Hematopoietic multipotent progenitor cell treated with erythropoietin and hydrocortisone succinate and interleukin-3 and kit ligand, for 6 days (in vitro differentiated cells): ENCODE measurements at regions not wholly inside any gene's neighbourhood (a gene's known extent, or its start where the extent isn't known, plus 50 kb on each side); places are given as distances from the start of the nearest gene placed in this dataset.
"Not testable (repeated sequence)": the region's sequence is repeated elsewhere in the genome, so short reads cannot be mapped to it uniquely, and the experiment has no call there.

Experiments
- DNase-seq: peaks from one replicate; pipeline ENCODE4 v3.0.0-alpha.2; 2015

- no peak for DNase-seq
Observed at GRCh38 chr14:104306450-104307040, 168.2 kb downstream of the KIF26A start.

DNA sequence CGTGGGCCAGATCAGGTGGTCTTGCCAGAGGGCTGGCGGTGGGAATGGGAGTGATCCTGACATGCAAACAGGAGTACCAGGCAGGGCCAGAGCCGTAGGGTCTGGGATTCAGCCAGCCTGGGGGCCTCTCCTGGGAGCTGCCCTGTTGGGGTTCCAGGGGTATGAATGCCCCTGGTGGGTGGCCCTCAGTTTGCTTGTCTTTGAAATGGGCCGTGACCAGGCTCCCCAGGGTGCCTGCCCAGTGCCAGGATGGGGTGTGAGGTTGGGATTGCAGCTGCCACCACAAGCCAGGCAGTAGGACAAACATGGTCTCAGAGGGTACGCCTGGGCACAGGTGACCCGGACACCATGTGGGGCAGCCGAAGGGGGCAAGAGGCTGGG lies 168.8 kb downstream of the KIF26A start:
- DNase-seq = no peak

GRCh38 chr14:104307627-104308401 lies 169.4 kb downstream of the KIF26A start:
- no peak for DNase-seq

DNA sequence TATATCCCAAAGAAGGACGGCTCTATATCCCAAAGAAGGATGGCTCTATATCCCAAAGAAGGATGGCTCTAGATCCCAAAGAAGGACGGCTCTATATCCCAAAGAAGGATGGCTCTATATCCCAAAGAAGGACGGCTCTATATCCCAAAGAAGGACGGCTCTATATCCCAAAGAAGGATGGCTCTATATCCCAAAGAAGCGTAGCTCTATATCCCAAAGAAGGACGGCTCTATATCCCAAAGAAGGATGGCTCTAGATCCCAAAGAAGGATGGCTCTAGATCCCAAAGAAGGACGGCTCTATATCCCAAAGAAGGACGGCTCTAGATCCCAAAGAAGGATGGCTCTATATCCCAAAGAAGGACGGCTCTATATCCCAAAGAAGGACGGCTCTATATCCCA lies 170.1 kb downstream of the KIF26A start:
- DNase-seq = not testable (repeated sequence)

- DNase-seq = no peak
Observed at GRCh38 chr14:104309657-104310369, 171.4 kb downstream of the KIF26A start.

- DNase-seq = no peak
Observed at GRCh38 chr14:104311358-104311757, 173.0 kb downstream of the KIF26A start.

GRCh38 chr14:104313674-104314073 lies 175.3 kb downstream of the KIF26A start:
- DNase-seq = no peak

GRCh38 chr14:104314251-104314941 lies 176.0 kb downstream of the KIF26A start:
- no peak for DNase-seq

- DNase-seq = no peak
Observed at GRCh38 chr14:104315169-104315568, 176.8 kb downstream of the KIF26A start.

GRCh38 chr14:104315625-104316024 lies 177.2 kb downstream of the KIF26A start:
- DNase-seq = no peak

DNA sequence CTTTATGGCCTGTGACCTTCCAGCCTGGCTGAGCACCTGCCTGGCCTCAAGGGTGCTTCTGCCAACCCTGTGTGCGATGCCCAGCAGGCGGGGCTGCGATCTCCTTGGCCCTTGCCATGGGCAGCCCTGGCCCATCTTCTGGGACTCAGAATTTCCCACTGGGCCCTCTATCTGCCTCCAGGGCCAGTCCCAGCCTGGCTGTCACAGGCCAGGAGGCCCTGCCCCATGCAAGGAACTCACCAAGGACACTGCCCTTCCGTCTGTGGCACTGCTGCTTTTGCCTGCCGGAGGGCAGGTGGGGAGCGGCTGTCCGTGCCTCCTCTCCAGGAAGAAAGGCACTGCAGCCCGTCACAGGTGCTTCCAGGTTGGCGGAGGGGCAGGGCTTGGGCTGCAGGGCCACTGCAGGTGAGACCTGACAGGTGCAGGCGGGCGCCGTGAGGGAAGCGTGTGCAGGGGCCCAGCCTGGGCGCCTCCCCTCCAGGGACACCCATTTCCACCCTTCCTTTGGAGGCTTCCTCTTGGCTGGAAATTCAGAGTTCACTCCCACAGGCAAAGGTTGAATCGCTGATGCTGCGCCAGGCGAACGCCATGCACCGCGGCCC lies 177.8 kb downstream of the KIF26A start:
- no peak for DNase-seq

DNA sequence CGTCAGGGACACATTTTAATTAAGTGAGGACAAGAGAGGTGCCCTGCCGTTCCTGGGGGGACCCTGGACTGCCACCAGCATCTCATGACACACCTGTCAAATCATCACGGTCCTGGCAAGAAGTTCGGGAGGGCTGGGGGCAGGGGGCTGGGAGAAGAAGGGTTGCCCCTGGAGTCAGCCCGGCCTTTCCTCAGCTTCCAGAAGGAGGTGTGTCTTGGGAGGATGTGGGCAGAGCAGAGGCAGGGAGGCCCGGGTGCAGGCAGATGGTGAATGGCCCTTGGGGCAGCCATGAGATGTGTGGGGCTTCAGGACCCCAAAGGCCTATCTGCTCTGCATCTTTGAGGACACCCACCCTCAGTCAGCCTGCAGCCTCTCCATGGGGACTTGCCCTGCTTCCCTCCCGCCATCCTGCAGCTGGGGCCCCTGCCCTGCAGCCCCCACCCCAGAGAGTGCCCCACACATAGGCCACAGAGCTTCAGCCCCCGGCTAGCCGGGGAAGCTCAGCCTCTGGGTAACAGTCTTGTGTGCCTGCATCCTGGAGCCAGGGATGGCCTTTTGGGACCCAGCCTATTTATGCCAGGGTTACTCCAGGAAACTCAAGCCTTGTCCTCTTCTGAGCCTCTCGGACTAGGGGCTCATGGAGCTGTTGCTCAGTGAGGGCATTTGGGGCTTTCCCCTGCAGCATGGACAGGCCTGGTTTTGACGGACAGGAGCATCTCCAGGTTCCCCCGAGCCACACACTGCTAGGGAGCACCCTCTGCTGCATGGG lies 178.5 kb downstream of the KIF26A start:
- DNase-seq = no peak

DNA sequence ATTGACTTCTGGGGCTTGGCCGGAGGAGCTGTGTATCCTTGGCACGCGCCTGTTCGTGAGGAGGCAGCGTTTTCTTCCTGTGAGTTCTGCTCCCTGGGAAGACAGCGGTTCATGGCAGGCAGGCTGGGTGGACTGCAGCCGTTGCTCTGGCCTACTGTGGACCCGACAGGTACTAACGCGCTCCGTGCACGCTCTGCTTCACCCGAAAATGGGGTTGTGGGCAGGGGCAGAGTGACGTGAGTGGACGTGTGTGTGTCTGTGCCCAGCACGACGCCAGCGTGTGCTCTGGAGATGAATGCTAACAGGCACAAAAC lies 179.1 kb downstream of the KIF26A start:
- no peak for DNase-seq

DNA sequence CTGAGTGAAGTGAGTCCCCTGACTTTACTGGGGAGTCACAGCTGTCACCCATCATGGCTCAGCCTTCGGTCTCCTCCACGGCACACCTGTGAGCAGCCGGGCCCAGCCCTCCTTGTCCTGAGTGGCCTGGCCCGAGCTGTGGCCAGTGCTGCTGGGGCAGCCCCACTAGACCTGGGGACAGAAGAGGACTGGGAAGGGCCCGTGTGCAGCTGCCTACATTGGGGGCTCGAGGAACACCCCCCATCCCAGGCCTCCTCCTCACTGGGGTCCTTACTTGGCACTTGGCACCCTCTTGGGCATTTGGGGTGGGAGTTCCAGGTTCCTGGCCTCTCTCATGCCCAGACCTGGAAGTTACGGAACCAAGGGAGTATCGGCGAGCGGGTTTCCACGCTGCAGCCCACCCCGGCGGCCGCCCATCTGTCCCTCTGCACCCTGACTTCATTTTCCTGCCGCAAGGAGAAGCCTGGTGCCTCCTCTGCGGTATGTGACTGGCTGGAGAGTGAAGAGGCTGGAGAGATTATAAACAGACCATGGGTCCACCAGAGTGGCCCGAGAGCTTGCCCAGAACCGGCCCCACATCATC lies 179.7 kb downstream of the KIF26A start:
- no peak for DNase-seq

DNA sequence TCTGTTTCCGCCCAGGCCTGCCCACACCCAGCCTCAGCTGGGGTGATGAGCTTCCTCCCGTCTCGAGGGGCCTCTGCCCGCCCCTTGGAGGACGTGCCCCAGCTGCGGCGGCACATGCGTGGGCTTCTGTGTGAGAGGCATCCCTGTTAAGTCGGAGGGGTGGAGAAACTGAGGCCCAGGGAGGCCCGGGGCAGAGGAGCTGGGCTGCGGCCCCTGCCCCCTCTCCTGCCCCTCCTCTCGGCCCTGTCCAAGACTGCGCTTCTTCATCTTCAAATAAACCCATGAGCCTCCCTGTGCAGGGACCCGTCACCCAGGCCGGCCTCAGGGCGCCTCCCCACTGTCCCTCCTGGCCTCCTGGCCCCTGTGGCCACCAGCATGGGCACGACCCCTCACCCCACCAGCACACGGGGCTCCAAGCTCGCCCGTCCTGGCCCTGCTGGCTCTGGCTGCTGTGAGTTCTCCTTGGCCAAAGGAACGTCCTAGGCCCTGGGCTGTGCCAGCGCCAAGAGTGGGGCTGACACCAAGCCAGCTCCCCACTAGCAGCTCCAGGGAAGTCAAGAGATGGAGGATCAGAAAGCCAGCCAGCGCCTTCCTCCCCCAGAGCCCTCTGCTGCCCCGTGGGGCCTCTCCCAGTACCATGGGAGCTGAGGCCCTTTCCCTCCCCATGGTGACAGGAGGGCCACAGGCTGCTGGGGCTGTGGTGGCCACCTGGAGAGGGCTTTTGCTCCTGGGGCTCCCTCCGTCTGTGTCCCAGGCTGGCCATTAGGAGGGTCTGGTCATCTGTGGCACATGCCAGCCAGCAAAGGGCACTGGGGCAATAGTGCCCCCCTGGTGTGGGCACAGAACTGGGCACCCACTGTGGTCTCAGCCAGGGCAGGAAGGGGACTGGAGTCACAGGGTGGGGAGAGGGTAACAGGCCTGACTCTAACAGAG lies 180.4 kb downstream of the KIF26A start:
- no peak for DNase-seq

DNA sequence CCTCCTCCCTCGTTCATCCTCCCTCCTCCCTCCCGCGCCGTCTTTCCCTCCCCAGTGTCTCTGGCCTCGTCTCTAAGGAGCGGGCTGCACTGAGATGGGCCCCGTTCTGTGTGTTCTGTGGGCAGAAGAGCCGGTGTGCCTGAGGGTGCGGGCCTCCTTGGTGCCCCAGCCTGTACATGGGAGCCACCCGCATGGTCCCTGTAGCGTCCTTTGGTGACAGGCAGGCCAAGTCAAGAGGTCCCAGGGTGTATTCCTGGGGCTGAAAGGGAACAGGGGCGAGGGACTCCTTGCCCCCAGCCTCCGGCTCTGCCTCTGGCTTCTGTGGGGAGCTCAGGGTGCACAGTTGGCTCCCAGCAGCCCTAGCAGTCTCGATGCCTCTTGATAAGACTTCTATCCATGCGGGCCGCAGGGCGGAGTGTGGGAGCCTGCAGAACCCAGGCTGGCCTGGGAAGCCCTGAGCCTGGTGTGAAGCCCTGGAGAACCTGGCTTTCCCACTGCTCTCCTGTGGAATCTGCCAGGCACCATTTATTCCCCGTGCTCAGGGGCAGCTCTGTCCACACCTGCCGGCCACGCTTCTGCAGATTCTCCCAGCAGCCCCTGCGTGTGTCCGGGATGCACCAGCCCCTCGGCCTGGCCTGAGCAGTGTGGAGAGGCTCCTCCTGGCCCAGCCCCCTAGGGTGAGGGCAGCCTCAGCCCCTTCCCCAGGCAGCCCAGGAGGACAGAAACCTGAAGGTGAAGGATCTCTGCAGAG lies 181.3 kb downstream of the KIF26A start:
- DNase-seq = no peak

GRCh38 chr14:104320611-104321086 lies 182.3 kb downstream of the KIF26A start:
- DNase-seq = no peak

- no peak for DNase-seq
Observed at GRCh38 chr14:104321088-104321801, 182.9 kb downstream of the KIF26A start.

DNA sequence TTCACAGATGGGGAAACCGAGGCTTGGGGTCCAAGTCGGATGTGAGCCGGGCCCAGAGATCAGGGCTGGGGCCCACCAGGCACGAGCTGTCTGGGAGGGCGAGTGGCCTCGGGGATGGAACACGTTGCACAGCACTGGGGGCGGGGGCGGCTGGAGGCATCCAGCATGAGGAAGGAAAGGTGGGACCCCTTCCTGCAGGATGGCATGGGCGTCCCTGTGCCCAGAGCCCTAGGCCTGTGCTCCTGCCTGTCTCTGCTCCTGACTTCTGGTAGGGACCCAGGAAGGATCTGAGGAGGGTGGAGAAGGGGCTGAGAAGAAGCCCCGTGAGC lies 183.4 kb downstream of the KIF26A start:
- DNase-seq = no peak
